Left lung (tissue), 4 donors: ENCODE measurements at regions not wholly inside any gene's neighbourhood (a gene's known extent, or its start where the extent isn't known, plus 50 kb on each side); places are given as distances from the start of the nearest gene placed in this dataset.
A peak's percentile ranks its signal among the peaks of the same experiment; 100 is the strongest.

Experiments used
- ATAC-seq: fragments of 200-7000 bp; cut with Tn5 transposase; one replicate; pipeline ENCODE4 v1.9.1; 2020; ENCODE audit warnings: moderate library complexity
- DNase-seq, 4 donors: peaks; one replicate each; pipeline ENCODE4 v3.0.0-alpha.2; 2013 to 2020
- H3K27ac ChIP-seq, 2 donors: fragments of 200-600 bp; sonication (generic) in 1 of 2; one replicate each; pipeline versions ENCODE4 v1.5.0 to v1.8.0; 2020 to 2021
- H3K27me3 ChIP-seq, 2 donors: fragments of 200-600 bp; sonication (generic) in 1 of 2; one replicate each; pipeline versions ENCODE4 v1.5.0 to v1.8.0; 2020 to 2021
- H3K36me3 ChIP-seq, 2 donors: fragments of 200-600 bp; sonication (generic) in 1 of 2; one replicate each; pipeline versions ENCODE4 v1.5.0 to v1.8.0; 2020 to 2021
- H3K4me1 ChIP-seq, 2 donors: fragments of 200-600 bp; one replicate each; pipeline ENCODE4 v1.8.0; 2021
- H3K4me3 ChIP-seq, 2 donors: fragments of 200-600 bp; sonication (generic) in 1 of 2; one replicate each; pipeline versions ENCODE4 v1.5.0 to v1.8.0; 2020 to 2021; ENCODE audit warnings: mild to moderate bottlenecking in 1 of 2
- H3K9me3 ChIP-seq, 2 donors: fragments of 200-600 bp; sonication (generic) in 1 of 2; one replicate each; pipeline versions ENCODE4 v1.5.0 to v1.8.0; 2020 to 2021
- intact Hi-C, 2 donors: fragments of 100-400 bp; cut with DNase I; formaldehyde crosslinking; loops; one replicate each; pipeline versions ENCODE4 v1.11.2 to v1.14.2; 2022
- TF ChIP-seq, protein P1 (sequence below), 2 donors: fragments of 200-600 bp; sonication (generic) in 1 of 2; IDR thresholded peaks; one replicate each; pipeline versions ENCODE4 v1.5.0 to v1.8.0; 2021; ENCODE audit warnings: antibody characterized with exemption in 2 of 2
- donor health status: DM: no; HTN: yes; CAD: no.
- donor health status: DM: no; HTN: no; CAD: no.

DNA sequence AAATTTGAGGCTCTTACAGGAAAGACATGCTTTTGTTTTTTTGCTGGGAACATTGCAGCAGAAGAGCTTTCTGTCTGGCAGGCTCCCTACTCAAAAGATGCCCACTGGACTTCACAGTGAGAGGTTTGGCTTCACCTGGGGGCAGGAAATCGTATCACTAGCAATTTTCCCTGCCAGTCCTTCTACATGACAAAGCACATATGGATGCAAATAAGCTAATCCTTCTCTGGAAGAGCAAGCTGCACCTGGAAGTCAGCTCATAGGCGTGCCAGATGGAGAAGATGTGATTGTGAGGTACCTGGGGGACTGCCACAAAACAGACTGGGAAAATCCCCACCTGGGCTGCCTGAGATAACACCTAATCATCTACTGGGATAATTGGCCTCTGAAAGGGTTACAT, 195.0 kb upstream of the CPHXL start:
- Histone ChIP-seq H3K27me3 (no peaks in the 10 kb centered on the region), H3K9me3 (no peaks in the 10 kb centered on the region), H3K36me3 (no peaks in the 10 kb centered on the region), H3K4me1 (no peaks in the 10 kb centered on the region), H3K27ac (no peak overlapping the region), H3K4me3 (no peak overlapping the region)
- DNase-seq (no peak), ATAC-seq (no peak)
- TF ChIP-seq, protein P1, sequence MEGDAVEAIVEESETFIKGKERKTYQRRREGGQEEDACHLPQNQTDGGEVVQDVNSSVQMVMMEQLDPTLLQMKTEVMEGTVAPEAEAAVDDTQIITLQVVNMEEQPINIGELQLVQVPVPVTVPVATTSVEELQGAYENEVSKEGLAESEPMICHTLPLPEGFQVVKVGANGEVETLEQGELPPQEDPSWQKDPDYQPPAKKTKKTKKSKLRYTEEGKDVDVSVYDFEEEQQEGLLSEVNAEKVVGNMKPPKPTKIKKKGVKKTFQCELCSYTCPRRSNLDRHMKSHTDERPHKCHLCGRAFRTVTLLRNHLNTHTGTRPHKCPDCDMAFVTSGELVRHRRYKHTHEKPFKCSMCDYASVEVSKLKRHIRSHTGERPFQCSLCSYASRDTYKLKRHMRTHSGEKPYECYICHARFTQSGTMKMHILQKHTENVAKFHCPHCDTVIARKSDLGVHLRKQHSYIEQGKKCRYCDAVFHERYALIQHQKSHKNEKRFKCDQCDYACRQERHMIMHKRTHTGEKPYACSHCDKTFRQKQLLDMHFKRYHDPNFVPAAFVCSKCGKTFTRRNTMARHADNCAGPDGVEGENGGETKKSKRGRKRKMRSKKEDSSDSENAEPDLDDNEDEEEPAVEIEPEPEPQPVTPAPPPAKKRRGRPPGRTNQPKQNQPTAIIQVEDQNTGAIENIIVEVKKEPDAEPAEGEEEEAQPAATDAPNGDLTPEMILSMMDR (IDR thresholded peaks at IDR 0.05), result no peak
- intact Hi-C loops, result no loop called here

DNA sequence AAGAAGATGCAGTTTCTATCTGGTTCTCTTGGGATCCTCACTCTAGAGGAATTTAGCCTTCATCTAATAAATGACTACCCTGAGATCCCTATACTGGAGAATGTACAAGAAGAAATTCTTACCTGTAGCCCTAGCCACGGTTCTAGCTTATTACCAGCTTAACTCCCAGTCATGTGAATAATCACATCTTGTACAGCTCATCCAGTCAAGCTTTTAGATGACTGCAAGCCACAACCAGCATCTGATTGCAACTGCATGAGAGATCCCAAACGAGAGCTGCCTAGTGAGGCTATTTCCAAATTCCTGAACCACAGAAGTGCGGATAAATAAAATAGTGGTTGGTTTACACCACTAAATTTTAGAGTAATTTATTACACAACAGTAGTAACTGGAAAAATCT, 196.0 kb upstream of the CPHXL start:
- TF ChIP-seq, protein P1 (IDR thresholded peaks at IDR 0.05), result no peak
- no peak for ATAC-seq
- no peaks in the 10 kb centered on the region for H3K4me1 ChIP-seq
- H3K9me3 ChIP-seq, result no peaks in the 10 kb centered on the region
- H3K36me3 ChIP-seq, result no peaks in the 10 kb centered on the region
- intact Hi-C loops, result no loop called here
- H3K27ac ChIP-seq, result no peak overlapping the region
- H3K27me3 ChIP-seq, result no peaks in the 10 kb centered on the region
- DNase-seq, result no peak
- no peak overlapping the region for H3K4me3 ChIP-seq

DNA sequence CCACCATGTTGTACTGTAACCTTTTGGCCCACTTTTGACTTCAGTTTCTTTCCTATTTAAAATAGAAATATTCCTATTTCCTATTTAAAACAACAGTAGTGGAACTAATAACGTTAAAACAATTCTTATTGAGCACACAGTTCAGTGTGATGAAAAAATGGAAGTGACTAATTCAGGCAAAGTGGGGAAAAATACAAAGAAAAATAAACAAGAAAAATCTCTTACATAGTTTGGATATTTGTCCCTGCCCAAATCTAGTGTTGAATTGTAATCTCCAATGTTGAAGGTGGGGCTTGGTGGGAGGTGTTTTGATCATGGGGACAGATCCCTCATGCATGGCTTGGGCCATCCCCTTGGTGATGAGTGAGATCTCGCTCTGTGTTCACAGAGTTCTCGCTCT, 198.1 kb upstream of the CPHXL start:
- H3K27me3 ChIP-seq, result no peaks in the 10 kb centered on the region
- H3K36me3 ChIP-seq, result no peaks in the 10 kb centered on the region
- no peak for ATAC-seq
- no peaks in the 10 kb centered on the region for H3K9me3 ChIP-seq
- no peak for DNase-seq
- intact Hi-C loops, result no loop called here
- H3K27ac ChIP-seq, result no peak overlapping the region
- H3K4me3 ChIP-seq, result no peak overlapping the region
- TF ChIP-seq, protein P1 (IDR thresholded peaks at IDR 0.05), result no peak
- H3K4me1 ChIP-seq, result no peaks in the 10 kb centered on the region

DNA sequence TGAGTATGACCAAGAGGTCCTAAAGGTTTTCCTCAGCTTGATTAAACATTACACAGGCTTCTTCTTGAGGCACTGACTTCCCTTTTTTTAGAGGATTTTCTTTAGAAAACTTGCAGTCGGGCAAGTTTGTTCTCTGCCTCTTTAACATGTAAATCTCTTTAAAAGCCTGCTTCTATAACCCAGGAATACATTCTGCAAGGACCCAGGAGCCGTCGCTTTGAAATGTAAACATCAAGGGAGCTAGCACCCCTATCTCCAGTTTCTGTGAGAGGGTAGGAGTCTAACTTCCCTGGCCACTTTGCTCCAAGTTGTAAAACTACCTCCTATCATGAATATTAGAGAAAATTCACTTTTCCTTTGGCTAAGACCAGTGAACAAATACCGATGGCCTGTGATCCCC, 201.5 kb upstream of the CPHXL start:
- no peaks in the 10 kb centered on the region for H3K4me1 ChIP-seq
- ATAC-seq, result no peak
- peaks cover 0 to 6% of the 10 kb centered on the region in 2 donors for H3K9me3 ChIP-seq
- no peaks in the 10 kb centered on the region for H3K36me3 ChIP-seq
- intact Hi-C loops, result no loop called here
- H3K4me3 ChIP-seq, result no peak overlapping the region
- TF ChIP-seq, protein P1 (IDR thresholded peaks at IDR 0.05), result no peak
- H3K27me3 ChIP-seq, result no peaks in the 10 kb centered on the region
- DNase-seq, result peak in 1 of 4 donors; percentile 13
- H3K27ac ChIP-seq, result no peak overlapping the region

DNA sequence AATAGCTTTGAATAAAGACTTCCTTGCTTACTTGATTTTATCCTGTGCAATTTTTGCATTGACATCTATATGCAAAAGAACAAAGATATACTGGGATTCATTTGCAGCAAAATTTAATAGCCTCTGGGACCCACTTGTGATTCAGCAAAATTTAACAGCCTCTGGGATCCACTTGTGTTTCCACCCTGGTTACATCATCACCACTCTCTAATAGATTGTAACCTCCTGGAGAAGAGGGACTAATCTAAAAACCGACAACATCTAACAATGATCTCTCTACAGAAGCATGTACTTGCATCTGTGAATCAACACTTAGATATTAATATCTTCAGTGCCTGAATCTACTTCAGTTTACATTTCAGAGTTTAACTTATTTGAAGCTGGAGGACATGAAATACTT, 202.0 kb upstream of the CPHXL start:
- H3K9me3 ChIP-seq, result peaks cover 0 to 6% of the 10 kb centered on the region in 2 donors
- ATAC-seq (no peak), DNase-seq (no peak)
- H3K27ac ChIP-seq, result no peak overlapping the region
- TF ChIP-seq, protein P1 (IDR thresholded peaks at IDR 0.05), result no peak
- intact Hi-C loops, result no loop called here
- no peaks in the 10 kb centered on the region for H3K36me3 ChIP-seq
- no peaks in the 10 kb centered on the region for H3K27me3 ChIP-seq
- no peak overlapping the region for H3K4me3 ChIP-seq
- H3K4me1 ChIP-seq, result no peaks in the 10 kb centered on the region
